HepG2 (cell line): ENCODE measurements at regions not wholly inside any gene's neighbourhood (a gene's known extent, or its start where the extent isn't known, plus 50 kb on each side); places are given as distances from the start of the nearest gene placed in this dataset.

Experiments
- ATAC-seq: fragments of 200-7000 bp; cut with Tn5 transposase; 3 replicates; pipeline ENCODE4 v1.9.1; 2020; ENCODE audit warnings: mild to moderate bottlenecking, moderate library complexity
- BruUV-seq: library from RNA; stranded (reverse); fragments of 400-500 nt; replicated peaks from 2 replicates; lab custom pipeline; 2021; lab: Mats Ljungman, UMichigan
- CTCF ChIA-PET: fragments of 300-600 bp; formaldehyde crosslinking; extraction: SDS; loops from one replicate; lab custom pipeline; 2021; ENCODE audit warnings: low total read pairs, inconsistent platforms, low intra/inter-chr PET ratio; lab: Yijun Ruan, JAX
- POLR2A ChIA-PET: fragments of 350-600 bp; sonication (Branson Sonifier 250); formaldehyde crosslinking; loops from one replicate; lab custom pipeline; 2020; ENCODE audit warnings: antibody characterized with exemption, inconsistent platforms; lab: Yijun Ruan, JAX
- DNase-seq: peaks from one replicate; pipeline ENCODE4 v3.0.0-alpha.2; 2015; ENCODE audit warnings: low spot score
- FAIRE-seq: peaks from 3 replicates; lab custom pipeline; 2011; peaks lifted over from hg19 to GRCh38; lab: Jason Lieb, UNC
- H2AFZ ChIP-seq: one replicate; pipeline ENCODE4 v1.6.1; 2011; ENCODE audit warnings: low read length, inconsistent platforms
- H3K27ac ChIP-seq: fragments of 300-600 bp; 3 replicates; pipeline ENCODE4 v1.8.0; 2011; ENCODE audit warnings: mixed run types, mild to moderate bottlenecking, mixed read lengths, low read length, inconsistent platforms; ENCODE audit not compliant: insufficient read depth; ENCODE audit errors: extremely low read length
- H3K27me3 ChIP-seq, 2 experiments: fragments of 200-600 bp in 1 of 2; 2 replicates in 1 of 2; 3 replicates in 1 of 2; pipeline versions ENCODE4 v1.6.0 to v1.8.0; 2011; ENCODE audit warnings: low read length in 2 of 2, mild to moderate bottlenecking in 2 of 2, moderate library complexity in 2 of 2, inconsistent platforms in 1 of 2; ENCODE audit not compliant: insufficient read depth in 2 of 2, control insufficient read depth in 1 of 2
- H3K36me3 ChIP-seq, 2 experiments: fragments of 200-600 bp in 1 of 2; replicated peaks in 1 of 2; 2 replicates in 1 of 2; 3 replicates in 1 of 2; pipeline versions ENCODE4 v1.5.1 to v1.8.0; 2011; ENCODE audit warnings: low read length in 2 of 2, inconsistent platforms in 1 of 2; ENCODE audit not compliant: insufficient read depth in 2 of 2, control insufficient read depth in 1 of 2
- H3K4me1 ChIP-seq: 2 replicates; pipeline ENCODE4 v1.5.1; 2012; ENCODE audit warnings: low read length, inconsistent platforms; ENCODE audit not compliant: insufficient read depth
- H3K4me2 ChIP-seq: 2 replicates; pipeline ENCODE4 v1.6.0; 2011; ENCODE audit warnings: low read depth, low read length, inconsistent platforms
- H3K4me3 ChIP-seq, 3 experiments: fragments of 200-600 bp in 1 of 3; sonication (generic), shearing (Covaris generic) in 1 of 3; replicated peaks in 1 of 3; 2 replicates each; pipeline ENCODE4 v1.5.1; 2011 to 2016; ENCODE audit warnings: low read length in 3 of 3, inconsistent platforms in 2 of 3, low read depth in 2 of 3, mild to moderate bottlenecking in 2 of 3, control low read depth in 1 of 3, mixed read lengths in 1 of 3; ENCODE audit not compliant: insufficient read depth in 1 of 3
- H3K79me2 ChIP-seq: one replicate; pipeline ENCODE4 v1.6.1; 2011; ENCODE audit warnings: low read length, inconsistent platforms; ENCODE audit not compliant: insufficient read depth
- H3K9ac ChIP-seq: 2 replicates; pipeline ENCODE4 v1.6.0; 2011; ENCODE audit warnings: mild to moderate bottlenecking, low read depth, low read length, inconsistent platforms; ENCODE audit not compliant: insufficient read depth
- H3K9me3 ChIP-seq: 2 replicates; pipeline ENCODE4 v1.5.1; 2012; ENCODE audit warnings: mild to moderate bottlenecking, low read length
- H4K20me1 ChIP-seq: 2 replicates; pipeline ENCODE4 v1.6.0; 2011; ENCODE audit warnings: inconsistent platforms, mild to moderate bottlenecking, low read length, moderate library complexity; ENCODE audit not compliant: insufficient read depth
- ATM ChIP-seq: fragments of 450-650 bp; IDR thresholded peaks from 2 replicates; pipeline ENCODE4 v1.7.1; 2017; ENCODE audit warnings: mild to moderate bottlenecking, borderline replicate concordance
- BCL3 ChIP-seq: sonication (generic); formaldehyde crosslinking; IDR thresholded peaks from 2 replicates; pipeline ENCODE4 v1.5.1; 2020; ENCODE audit warnings: mild to moderate bottlenecking, missing genetic modification reagents, moderate library complexity
- CBX2 ChIP-seq, 2 experiments: fragments of 200-600 bp in 1 of 2; sonication (generic); formaldehyde crosslinking in 1 of 2; IDR thresholded peaks; 2 replicates each; pipeline versions ENCODE4 v1.7.0 to v1.8.1; 2018 to 2022; ENCODE audit warnings: low read depth in 2 of 2, low read length in 1 of 2, mild to moderate bottlenecking in 1 of 2, missing genetic modification reagents in 1 of 2
- ELF1 ChIP-seq: sonication (generic); formaldehyde crosslinking; IDR thresholded peaks from 2 replicates; pipeline ENCODE4 v1.4.0; 2020; ENCODE audit warnings: missing genetic modification reagents
- GFI1 ChIP-seq: sonication (generic); formaldehyde crosslinking; IDR thresholded peaks from 2 replicates; pipeline ENCODE4 v1.5.0; 2020; ENCODE audit warnings: missing genetic modification reagents, mild to moderate bottlenecking, borderline replicate concordance
- GLMP ChIP-seq: sonication (generic); formaldehyde crosslinking; IDR thresholded peaks from 2 replicates; pipeline ENCODE4 v1.9.0; 2021; ENCODE audit warnings: missing genetic modification reagents, mild to moderate bottlenecking, borderline replicate concordance
- HOXA3 ChIP-seq: sonication (generic); formaldehyde crosslinking; IDR thresholded peaks from 2 replicates; pipeline ENCODE4 v1.5.0; 2020; ENCODE audit warnings: missing genetic modification reagents
- MEIS2 ChIP-seq: sonication (generic); formaldehyde crosslinking; IDR thresholded peaks from 2 replicates; pipeline ENCODE4 v1.9.0; 2021; ENCODE audit warnings: mild to moderate bottlenecking, missing genetic modification reagents
- MTA1 ChIP-seq: sonication (generic); formaldehyde crosslinking; IDR thresholded peaks from 2 replicates; pipeline ENCODE4 v1.4.0; 2020; ENCODE audit warnings: missing genetic modification reagents, mild to moderate bottlenecking, borderline replicate concordance
- NCOA2 ChIP-seq: sonication (generic); formaldehyde crosslinking; IDR thresholded peaks from 2 replicates; pipeline ENCODE4 v1.8.0; 2022; ENCODE audit warnings: inconsistent platforms
- POGK ChIP-seq: sonication (generic); formaldehyde crosslinking; conservative IDR thresholded peaks from 2 replicates; pipeline ENCODE4 v1.8.0; 2022; ENCODE audit warnings: mild to moderate bottlenecking, moderate library complexity, missing genetic modification reagents
- TEAD3 ChIP-seq: optimal IDR thresholded peaks from 2 replicates; pipeline ENCODE3; 2016; ENCODE audit warnings: borderline replicate concordance
- XBP1 ChIP-seq: sonication (generic); formaldehyde crosslinking; IDR thresholded peaks from 2 replicates; pipeline ENCODE4 v1.5.0; 2020; ENCODE audit warnings: missing genetic modification reagents
- ZBTB49 ChIP-seq: sonication (generic); formaldehyde crosslinking; IDR thresholded peaks from 2 replicates; pipeline ENCODE4 v1.4.0; 2020; ENCODE audit warnings: missing genetic modification reagents, borderline replicate concordance
- ZFP37 ChIP-seq: sonication (generic); formaldehyde crosslinking; IDR thresholded peaks from 2 replicates; pipeline ENCODE4 v1.4.0; 2020; ENCODE audit warnings: missing genetic modification reagents, borderline replicate concordance
- ZNF773 ChIP-seq: sonication (generic); formaldehyde crosslinking; IDR thresholded peaks from 2 replicates; pipeline ENCODE4 v1.4.0; 2020; ENCODE audit warnings: missing genetic modification reagents, borderline replicate concordance
- WGBS: methylation state at CpG from one replicate; pipeline ENCODE4 v1.1.6; 2017; ENCODE audit warnings: low lambda C conversion rate; 5-methylcytosine and 5-hydroxymethylcytosine counted together
- in situ Hi-C: cut with HindIII; loops from 2 replicates; pipeline ENCODE4 v1.10.0; 2017; ENCODE audit warnings: low pct_unique_long_range_greater_than_20kb; ENCODE audit not compliant: extremely low pct_ligation_motif_present
- intact Hi-C: fragments of 100-400 bp; cut with micrococcal nuclease; formaldehyde crosslinking; loops from one replicate; pipeline ENCODE4 v1.10.0; 2022; ENCODE audit not compliant: unreplicated experiment

- TF ChIP-seq GLMP (CRISPR knock-in tag) (no peak), ZNF773 (no peak)
- TF ChIP-seq, all 625 proteins: peak for 0
These were observed 477.8 kb upstream of the SEL1L start (continued) for GRCh38 chr14:82011460-82011859.

- no peaks in the 10 kb centered on the region for H4K20me1 ChIP-seq
- in situ Hi-C loops (no loop called here), intact Hi-C loops (no loop called here)
- H3K9me3 ChIP-seq: peaks cover 76% of the 10 kb centered on the region
- DNase-seq: no peak
- H3K27me3 ChIP-seq: no peaks in the 10 kb centered on the region
- H2AFZ ChIP-seq: no peak overlapping the region
- no peaks in the 10 kb centered on the region for H3K4me1 ChIP-seq
- WGBS: 0% methylated on average over 1 of the region's 1 CpG
- no peaks in the 10 kb centered on the region for H3K79me2 ChIP-seq
- BruUV-seq: no TSS peak
- H3K9ac ChIP-seq: no peak overlapping the region
- POLR2A ChIA-PET: no interaction called here
- no peak overlapping the region for H3K27ac ChIP-seq
- no peak overlapping the region for H3K4me3 ChIP-seq
- FAIRE-seq: no peak
- no peak for ATAC-seq
- H3K36me3 ChIP-seq: no peaks in the 10 kb centered on the region
- CTCF ChIA-PET: no interaction called here
- no peak overlapping the region for H3K4me2 ChIP-seq
- TF ChIP-seq BCL3 (CRISPR knock-in tag) (no peak), MTA1 (no peak), ZFP37 (CRISPR knock-in tag) (no peak), POGK (CRISPR knock-in tag) (no peak), TEAD3 (no peak), NCOA2 (CRISPR knock-in tag) (no peak), CBX2 (IDR thresholded peaks at IDR 0.05; ENCODE audit: low read depth, low read length) (no peak), CBX2 (CRISPR knock-in tag; IDR thresholded peaks at IDR 0.05; ENCODE audit: low read depth) (no peak), ELF1 (CRISPR knock-in tag) (no peak), MEIS2 (CRISPR knock-in tag) (no peak), XBP1 (CRISPR knock-in tag) (no peak), HOXA3 (CRISPR knock-in tag) (no peak), GFI1 (CRISPR knock-in tag) (no peak), ATM (no peak), ZBTB49 (no peak)
These were observed 495.4 kb upstream of the SEL1L start for GRCh38 chr14:82029038-82029437.
